Epithelial cell of proximal tubule (primary cell): ENCODE measurements at regions not wholly inside any gene's neighbourhood (a gene's known extent, or its start where the extent isn't known, plus 50 kb on each side); places are given as distances from the start of the nearest gene placed in this dataset.

ENCODE experiments used
- DNase-seq: peaks from one replicate; pipeline ENCODE4 v3.0.0-alpha.2; 2011; ENCODE audit warnings: low read depth
- H3K4me3 ChIP-seq: 2 replicates; pipeline ENCODE4 v1.5.1; 2011; ENCODE audit warnings: low read depth, mild to moderate bottlenecking, low read length
- CTCF ChIP-seq: conservative IDR thresholded peaks from 2 replicates; pipeline ENCODE4 v1.5.1; 2012; ENCODE audit warnings: low read depth, mild to moderate bottlenecking, low read length

GRCh38 chr20:57878786-57879424 lies 169.1 kb upstream of the PMEPA1 start:
- no peak for DNase-seq
- H3K4me3 ChIP-seq = no peak overlapping the region
- no peak for TF ChIP-seq CTCF

GRCh38 chr20:57877995-57878394 lies 168.2 kb upstream of the PMEPA1 start:
- no peak overlapping the region for H3K4me3 ChIP-seq
- no peak for TF ChIP-seq CTCF
- DNase-seq = no peak

- DNase-seq = no peak
- no peak overlapping the region for H3K4me3 ChIP-seq
- TF ChIP-seq CTCF = no peak
Measured at GRCh38 chr20:57877131-57877824, 167.5 kb upstream of the PMEPA1 start.

- DNase-seq = no peak
- no peak overlapping the region for H3K4me3 ChIP-seq
- no peak for TF ChIP-seq CTCF
Measured at GRCh38 chr20:57876163-57876562, 166.3 kb upstream of the PMEPA1 start.

- no peak overlapping the region for H3K4me3 ChIP-seq
- DNase-seq = no peak
- no peak for TF ChIP-seq CTCF
Measured at GRCh38 chr20:57874141-57874540, 164.3 kb upstream of the PMEPA1 start.

GRCh38 chr20:57872816-57873409 lies 163.1 kb upstream of the PMEPA1 start:
- no peak overlapping the region for H3K4me3 ChIP-seq
- no peak for TF ChIP-seq CTCF
- no peak for DNase-seq

- no peak for TF ChIP-seq CTCF
- DNase-seq = no peak
- no peak overlapping the region for H3K4me3 ChIP-seq
Measured at GRCh38 chr20:57871237-57871632, 161.4 kb upstream of the PMEPA1 start.
